Stomach (tissue), 8 donors: ENCODE measurements at regions not wholly inside any gene's neighbourhood (a gene's known extent, or its start where the extent isn't known, plus 50 kb on each side); places are given as distances from the start of the nearest gene placed in this dataset.

ENCODE experiments used
- DNase-seq, 2 donors: peaks; one replicate each; pipeline versions ENCODE4 v3.0.0 to v3.0.0-alpha.2; 2013 to 2019
- H3K27ac ChIP-seq, 5 donors: fragments of 200-600 bp in 4 of 5; sonication (generic) in 4 of 5; one replicate each; pipeline ENCODE4 v1.5.1; 2013 to 2019; ENCODE audit warnings: mild to moderate bottlenecking in 1 of 5, moderate library complexity in 1 of 5
- H3K27me3 ChIP-seq, 3 donors: fragments of 200-600 bp; sonication (generic); one replicate each; pipeline ENCODE4 v1.5.1; 2017 to 2019; ENCODE audit warnings: mixed run types in 1 of 3
- H3K36me3 ChIP-seq, 4 donors: fragments of 200-600 bp; sonication (generic); 1 replicate in 3 of 4; 2 replicates in 1 of 4; pipeline ENCODE4 v1.5.1; 2016 to 2019
- H3K4me1 ChIP-seq, 4 donors: fragments of 200-600 bp; sonication (generic); one replicate each; pipeline ENCODE4 v1.5.1; 2016 to 2019
- H3K4me3 ChIP-seq, 4 donors: fragments of 200-600 bp; sonication (generic) in 3 of 4; one replicate each; pipeline ENCODE4 v1.5.1; 2016 to 2019; ENCODE audit warnings: mild to moderate bottlenecking in 1 of 4
- H3K9me3 ChIP-seq, 4 donors: fragments of 200-600 bp; sonication (generic); one replicate each; pipeline ENCODE4 v1.5.1; 2016 to 2019
- EP300 ChIP-seq: sonication (generic); formaldehyde crosslinking; IDR thresholded peaks from one replicate; pipeline ENCODE4 v1.6.1; 2017; ENCODE audit warnings: antibody characterized with exemption
- POLR2A ChIP-seq, 4 donors: fragments of 450-650 bp; IDR thresholded peaks; one replicate each; pipeline ENCODE4 v1.6.1; 2016; ENCODE audit warnings: antibody characterized with exemption in 4 of 4, control low read depth in 2 of 4, mild to moderate bottlenecking in 1 of 4, moderate library complexity in 1 of 4
- POLR2AphosphoS5 ChIP-seq, 3 donors: sonication (generic); formaldehyde crosslinking; IDR thresholded peaks; one replicate each; pipeline ENCODE4 v1.6.1; 2016; ENCODE audit warnings: antibody characterized with exemption in 3 of 3
- WGBS, 5 donors: extraction: QIAGEN DNeasy Blood & Tissue Kit in 3 of 5; methylation state at CpG; one replicate each; pipeline versions ENCODE4 v1.1.5 to v1.1.7; 2013 to 2018; 5-methylcytosine and 5-hydroxymethylcytosine counted together
- intact Hi-C: fragments of 100-400 bp; cut with DNase I; formaldehyde crosslinking; loops from one replicate; pipeline ENCODE4 v1.15.1; 2023; ENCODE audit warnings: low total_unique reads
- TF ChIP-seq, protein P1 (sequence below), 7 experiments: fragments of 450-650 bp in 4 of 7; fragments of 200-600 bp in 3 of 7; sonication (generic) in 3 of 7; IDR thresholded peaks; one replicate each; pipeline ENCODE4 v1.5.1; 2016 to 2019; ENCODE audit warnings: antibody characterized with exemption in 7 of 7, control low read depth in 2 of 7, mild to moderate bottlenecking in 1 of 7
- donor health status: healthy with polysubstance abuse.
- donor health status: Bipolar disorder and iron deficiency.
- donor health status: healthy.

DNA sequence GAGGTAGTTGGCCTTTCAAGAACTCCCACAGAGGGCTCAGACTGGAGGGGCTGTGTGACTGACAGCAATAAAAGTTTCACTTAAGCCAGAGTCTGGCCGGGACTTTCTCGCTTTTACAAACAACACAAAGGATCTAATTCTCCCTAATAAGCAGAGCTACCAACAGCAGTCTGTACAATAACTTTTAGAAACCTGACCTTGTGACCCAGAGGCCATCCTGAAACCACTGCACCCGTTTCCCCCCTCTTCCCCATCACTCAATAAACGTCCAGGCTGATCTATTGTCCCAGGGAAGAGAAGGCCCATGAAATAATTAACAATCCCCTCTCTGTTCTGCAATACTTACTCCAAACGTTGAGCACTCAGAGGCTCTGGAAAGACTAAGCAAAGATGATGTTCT lies 442.4 kb downstream of the ZIC3 start:
- intact Hi-C loops: no loop called here
- Histone ChIP-seq H3K27ac (no peak overlapping the region), H3K4me3 (no peak overlapping the region), H3K27me3 (no peaks in the 10 kb centered on the region), H3K36me3 (no peaks in the 10 kb centered on the region), H3K9me3 (no peaks in the 10 kb centered on the region), H3K4me1 (peaks cover 0 to 7% (median 0%) of the 10 kb centered on the region in 4 donors)
- WGBS, 5 donors: 17 to 40% (median 18%) methylated on average over 5 of the region's 5 CpGs
- no peak for DNase-seq
- TF ChIP-seq, protein P1, sequence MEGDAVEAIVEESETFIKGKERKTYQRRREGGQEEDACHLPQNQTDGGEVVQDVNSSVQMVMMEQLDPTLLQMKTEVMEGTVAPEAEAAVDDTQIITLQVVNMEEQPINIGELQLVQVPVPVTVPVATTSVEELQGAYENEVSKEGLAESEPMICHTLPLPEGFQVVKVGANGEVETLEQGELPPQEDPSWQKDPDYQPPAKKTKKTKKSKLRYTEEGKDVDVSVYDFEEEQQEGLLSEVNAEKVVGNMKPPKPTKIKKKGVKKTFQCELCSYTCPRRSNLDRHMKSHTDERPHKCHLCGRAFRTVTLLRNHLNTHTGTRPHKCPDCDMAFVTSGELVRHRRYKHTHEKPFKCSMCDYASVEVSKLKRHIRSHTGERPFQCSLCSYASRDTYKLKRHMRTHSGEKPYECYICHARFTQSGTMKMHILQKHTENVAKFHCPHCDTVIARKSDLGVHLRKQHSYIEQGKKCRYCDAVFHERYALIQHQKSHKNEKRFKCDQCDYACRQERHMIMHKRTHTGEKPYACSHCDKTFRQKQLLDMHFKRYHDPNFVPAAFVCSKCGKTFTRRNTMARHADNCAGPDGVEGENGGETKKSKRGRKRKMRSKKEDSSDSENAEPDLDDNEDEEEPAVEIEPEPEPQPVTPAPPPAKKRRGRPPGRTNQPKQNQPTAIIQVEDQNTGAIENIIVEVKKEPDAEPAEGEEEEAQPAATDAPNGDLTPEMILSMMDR (IDR thresholded peaks at IDR 0.05): no peak
- no peak for TF ChIP-seq POLR2A (IDR thresholded peaks at IDR 0.05)
- no peak for TF ChIP-seq EP300
- no peak for TF ChIP-seq POLR2AphosphoS5 (IDR thresholded peaks at IDR 0.05)

DNA sequence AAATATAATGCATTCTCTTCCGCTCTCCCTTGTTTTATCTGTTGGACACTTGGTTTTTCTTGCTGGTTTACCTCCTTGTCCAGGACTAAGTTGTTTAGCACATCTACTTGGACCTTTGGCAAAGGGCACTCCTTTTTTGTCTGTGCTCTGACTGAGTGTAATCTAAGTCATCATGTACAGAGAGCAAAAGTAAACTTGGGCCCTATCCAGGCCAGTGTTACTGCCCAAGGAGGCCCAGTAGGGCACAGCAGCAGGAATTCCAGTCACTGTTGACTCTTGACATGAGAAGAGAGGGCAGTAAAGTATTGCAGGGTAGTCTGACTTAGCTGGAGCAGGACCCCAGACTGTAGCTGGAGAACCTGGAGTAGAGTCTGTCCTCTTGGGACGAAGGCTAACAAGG lies 445.5 kb downstream of the ZIC3 start:
- TF ChIP-seq POLR2AphosphoS5 (IDR thresholded peaks at IDR 0.05) (no peak), EP300 (no peak), POLR2A (IDR thresholded peaks at IDR 0.05) (no peak)
- TF ChIP-seq, protein P1 (IDR thresholded peaks at IDR 0.05): no peak
- intact Hi-C loops: no loop called here
- peaks cover 0 to 7% (median 0%) of the 10 kb centered on the region in 4 donors for H3K4me1 ChIP-seq
- DNase-seq: no peak
- 70 to 85% (median 76%) methylated on average over 2 of the region's 2 CpGs for WGBS, 5 donors
- no peak overlapping the region for H3K4me3 ChIP-seq
- no peak overlapping the region for H3K27ac ChIP-seq
- no peaks in the 10 kb centered on the region for H3K36me3 ChIP-seq
- no peaks in the 10 kb centered on the region for H3K9me3 ChIP-seq
- no peaks in the 10 kb centered on the region for H3K27me3 ChIP-seq

DNA sequence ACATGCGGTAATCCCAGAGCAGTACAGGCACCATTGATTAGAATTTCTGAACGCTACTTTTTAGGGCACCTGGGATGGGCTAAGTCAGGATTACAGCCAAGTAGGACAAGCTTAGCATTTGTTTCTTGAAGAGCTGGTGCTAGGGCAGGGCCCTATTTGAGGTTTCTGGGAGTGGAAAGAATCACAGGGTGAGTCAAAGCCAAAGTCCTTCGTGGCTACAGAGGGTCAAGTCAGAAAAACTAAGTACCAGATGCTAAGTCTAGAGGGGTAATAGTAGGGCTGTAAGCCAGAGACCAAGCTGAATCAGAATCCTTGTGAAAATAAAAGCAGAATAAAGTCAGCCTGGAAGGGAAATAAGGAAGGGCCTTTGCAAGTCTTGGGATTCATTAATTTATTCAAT lies 448.6 kb downstream of the ZIC3 start:
- Histone ChIP-seq H3K27ac (no peak overlapping the region), H3K4me1 (peaks cover 0 to 7% (median 0%) of the 10 kb centered on the region in 4 donors), H3K27me3 (peaks cover 0 to 6% (median 0%) of the 10 kb centered on the region in 3 donors), H3K36me3 (no peaks in the 10 kb centered on the region), H3K9me3 (no peaks in the 10 kb centered on the region), H3K4me3 (no peak overlapping the region)
- DNase-seq: no peak
- 38 to 63% (median 49%) methylated on average over 3 of the region's 3 CpGs for WGBS, 5 donors
- intact Hi-C loops: no loop called here
- TF ChIP-seq EP300: no peak
- TF ChIP-seq POLR2AphosphoS5 (IDR thresholded peaks at IDR 0.05): no peak
- no peak for TF ChIP-seq POLR2A (IDR thresholded peaks at IDR 0.05)
- TF ChIP-seq, protein P1 (IDR thresholded peaks at IDR 0.05): no peak

DNA sequence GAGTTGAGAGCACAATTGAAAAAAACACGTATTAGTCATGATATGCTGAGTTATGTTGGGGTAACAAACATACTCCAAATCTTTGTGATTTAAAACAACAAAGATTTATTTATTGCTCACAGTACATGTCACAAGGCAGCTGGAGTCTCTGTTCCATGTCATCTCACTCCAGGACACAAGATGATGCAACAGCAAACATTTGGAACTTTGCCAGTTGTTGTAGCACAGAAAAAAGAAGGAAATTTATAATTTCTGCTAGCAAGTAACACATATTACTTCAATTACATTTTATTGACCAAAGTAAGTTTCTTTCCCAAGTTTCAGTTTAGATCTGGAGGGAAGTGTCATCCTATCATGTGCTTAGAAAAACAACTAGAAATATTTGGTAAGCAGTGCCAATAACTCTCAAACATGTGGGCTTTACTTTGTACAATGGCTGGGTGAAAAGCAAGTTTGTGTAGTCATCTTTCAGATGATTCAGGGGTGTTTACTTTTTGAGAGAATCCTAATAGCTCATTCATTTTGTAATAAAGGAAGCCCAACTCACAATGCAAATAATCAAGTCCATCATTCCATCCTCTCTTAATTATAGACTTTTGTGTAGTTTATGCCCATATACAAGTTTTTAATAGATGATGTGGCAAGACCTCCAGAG lies 452.3 kb downstream of the ZIC3 start:
- Histone ChIP-seq H3K36me3 (no peaks in the 10 kb centered on the region), H3K27ac (no peak overlapping the region), H3K4me3 (no peak overlapping the region), H3K27me3 (peaks cover 0 to 6% (median 0%) of the 10 kb centered on the region in 3 donors), H3K9me3 (no peaks in the 10 kb centered on the region), H3K4me1 (no peaks in the 10 kb centered on the region)
- TF ChIP-seq EP300 (no peak), POLR2A (IDR thresholded peaks at IDR 0.05) (no peak), POLR2AphosphoS5 (IDR thresholded peaks at IDR 0.05) (no peak)
- TF ChIP-seq, protein P1 (IDR thresholded peaks at IDR 0.05): no peak
- intact Hi-C loops: no loop called here
- 35 to 63% (median 44%) methylated on average over 1 of the region's 1 CpG for WGBS, 5 donors
- DNase-seq: peak in 1 of 2 donors; percentile 5
